ENCODE measurements at regions not wholly inside any gene's neighbourhood (a gene's known extent, or its start where the extent isn't known, plus 50 kb on each side); places are given as distances from the start of the nearest gene placed in this dataset.

- peaks cover 7% of the 10 kb centered on the region; the same call in 1 of the 2 replicates for H3K4me1 ChIP-seq (ENCODE audit: insufficient read depth, low read length)
These were observed 200.7 kb downstream of the BCAS1 start for GRCh38 chr20:53869466-53870258.

More at GRCh38 chr20:53869466-53870258, 200.7 kb downstream of the BCAS1 start:
- Mint-ChIP-seq H3K27me3 (ENCODE audit: low read depth) (no peaks in the 10 kb centered on the region; the same call in 1 of the 2 replicates), H3K4me3 (no peak overlapping the region), H3K27ac (peak overlapping the region in 2 of 3 experiments; percentile 85 to 95; a peak in 6 of 7 replicates), H3K36me3 (ENCODE audit: insufficient read depth in 1 of 3, low read depth in 3 of 3) (no peaks in the 10 kb centered on the region), H3K4me1 (peaks cover 70 to 71% of the 10 kb centered on the region in 2 experiments), H3K9me3 (no peaks in the 10 kb centered on the region; a peak in 1 of 5 replicates)
- Histone ChIP-seq H3K23me2 (ENCODE audit: insufficient read length, low read depth, low read length, poor library complexity, severe bottlenecking) (no peaks in the 10 kb centered on the region), H2BK5ac (ENCODE audit: insufficient read length, low read length) (no peak overlapping the region), H2AFZ (ENCODE audit: low read length) (no peak overlapping the region), H2BK120ac (ENCODE audit: low read depth, low read length, poor library complexity, severe bottlenecking) (no peak overlapping the region), H3K27ac (ENCODE audit: insufficient read length, low read depth, low read length) (no peak overlapping the region), H3K9ac (ENCODE audit: extremely low read depth, insufficient read length, low read length) (no peak overlapping the region), H2BK15ac (ENCODE audit: low read depth, low read length) (no peak overlapping the region), H2BK12ac (ENCODE audit: insufficient read length, low read depth, low read length) (no peak overlapping the region), H2BK20ac (ENCODE audit: low read depth, low read length, poor library complexity, severe bottlenecking) (no peak overlapping the region), H4K8ac (replicated peaks; ENCODE audit: insufficient read length, low read depth, low read length) (no peak overlapping the region), H4K91ac (ENCODE audit: insufficient read length, low read depth, low read length) (no peak overlapping the region), H3K23ac (ENCODE audit: insufficient read length, low read depth, low read length) (no peak overlapping the region), H3K79me2 (ENCODE audit: insufficient read depth, low read length) (no peaks in the 10 kb centered on the region), H3K4me2 (ENCODE audit: insufficient read depth, insufficient read length, low read length) (no peak overlapping the region), H4K5ac (ENCODE audit: insufficient read length, low read depth, low read length) (no peak overlapping the region), H4K20me1 (ENCODE audit: control insufficient read depth, insufficient read depth, insufficient read length) (no peaks in the 10 kb centered on the region), H3K18ac (ENCODE audit: insufficient read length, low read depth, low read length) (no peak overlapping the region), H3K14ac (ENCODE audit: insufficient read depth, low read length) (no peak overlapping the region), H3K56ac (ENCODE audit: insufficient read length, low read depth, low read length) (no peak overlapping the region), H3T11ph (ENCODE audit: low read length) (no peak overlapping the region), H3K79me1 (ENCODE audit: insufficient read depth, low read depth, low read length, poor library complexity, severe bottlenecking) (no peaks in the 10 kb centered on the region), H3K4ac (ENCODE audit: low read depth, low read length) (no peak overlapping the region), H3K27me3 (ENCODE audit: insufficient read depth, low read length) (no peaks in the 10 kb centered on the region), H2AK5ac (ENCODE audit: insufficient read length, low read length) (no peak overlapping the region), H3K9me3 (ENCODE audit: control insufficient read depth, low read depth, low read length) (no peaks in the 10 kb centered on the region)
- DNase-seq = peak; percentile 80
- 100% methylated on average over 1 of the region's 8 CpGs for WGBS (ENCODE audit: extremely low coverage, insufficient read length, low lambda C conversion rate)
- TF ChIP-seq CTCF (conservative IDR thresholded peaks at IDR 0.05) = peak; percentile 91
